Gastrocnemius medialis (tissue), 4 donors: ENCODE measurements at regions not wholly inside any gene's neighbourhood (a gene's known extent, or its start where the extent isn't known, plus 50 kb on each side); places are given as distances from the start of the nearest gene placed in this dataset.

Experiments used
- ATAC-seq, 2 donors: fragments of 150-250 bp; one replicate each; pipeline ENCODE4 v1.9.1; 2016
- DNase-seq, 2 donors: peaks; one replicate each; pipeline ENCODE4 v3.0.0-alpha.2; 2019
- H3K27ac ChIP-seq, 4 donors: fragments of 200-600 bp; sonication (generic); 1 replicate in 1 of 4; 2 replicates in 3 of 4; pipeline ENCODE4 v1.5.1; 2016 to 2018; ENCODE audit warnings: mild to moderate bottlenecking in 2 of 4, moderate library complexity in 1 of 4
- H3K27me3 ChIP-seq, 3 donors: fragments of 200-600 bp; sonication (generic) in 2 of 3; 1 replicate in 1 of 3; 2 replicates in 2 of 3; pipeline versions ENCODE4 v1.5.1 to v1.6.0; 2016 to 2019; ENCODE audit warnings: mild to moderate bottlenecking in 1 of 3, moderate library complexity in 1 of 3
- H3K36me3 ChIP-seq, 2 donors: fragments of 200-600 bp; sonication (generic) in 1 of 2; one replicate each; pipeline ENCODE4 v1.5.1; 2017 to 2018
- H3K4me1 ChIP-seq, 2 donors: fragments of 200-600 bp; sonication (generic) in 1 of 2; one replicate each; pipeline ENCODE4 v1.5.1; 2016 to 2017; ENCODE audit warnings: mild to moderate bottlenecking in 2 of 2
- H3K4me3 ChIP-seq, 4 donors: fragments of 200-600 bp; sonication (generic) in 3 of 4; 1 replicate in 1 of 4; 2 replicates in 3 of 4; pipeline ENCODE4 v1.5.1; 2016 to 2019; ENCODE audit warnings: mild to moderate bottlenecking in 2 of 4
- H3K9me3 ChIP-seq, 3 donors: fragments of 200-600 bp; sonication (generic) in 2 of 3; 1 replicate in 1 of 3; 2 replicates in 2 of 3; pipeline ENCODE4 v1.5.1; 2016 to 2019
- POLR2A ChIP-seq, 2 donors: fragments of 450-650 bp; IDR thresholded peaks; one replicate each; pipeline ENCODE4 v1.6.1; 2017; ENCODE audit warnings: antibody characterized with exemption in 2 of 2, mild to moderate bottlenecking in 2 of 2, moderate library complexity in 2 of 2
- in situ Hi-C, 4 donors: fragments of 200-750 bp; cut with MboI; loops; one replicate each; pipeline versions ENCODE4 v1.15.0 to v1.8.0; 2017; ENCODE audit warnings: low sequenced_read_pairs in 4 of 4
- intact Hi-C: fragments of 100-400 bp; cut with DNase I; formaldehyde crosslinking; loops from one replicate; pipeline ENCODE4 v1.15.1; 2023; ENCODE audit warnings: low total_unique reads
- TF ChIP-seq, protein P1 (sequence below), 5 experiments: fragments of 450-650 bp in 3 of 5; fragments of 200-600 bp in 2 of 5; sonication (generic) in 2 of 5; IDR thresholded peaks in 4 of 5; conservative IDR thresholded peaks in 1 of 5; 1 replicate in 4 of 5; 2 replicates in 1 of 5; pipeline ENCODE4 v1.5.1; 2016 to 2019; ENCODE audit warnings: antibody characterized with exemption in 5 of 5, mild to moderate bottlenecking in 3 of 5, moderate library complexity in 3 of 5

GRCh38 chr17:77437017-77437416, 296.2 kb downstream of the SEC14L1 start:
- intact Hi-C loops, result no loop called here
- in situ Hi-C loops, result loop anchor here in 2 of 4 donors (10.0 kb wide), 2 partner anchors 58 to 102 kb away; no protein-coding TSS in a partner anchor
- H3K27ac ChIP-seq, result peak overlapping the region in 2 of 4 donors; percentile 8 to 43
- DNase-seq (no peak), ATAC-seq (no peak)
- H3K9me3 ChIP-seq, result no peaks in the 10 kb centered on the region
- no peaks in the 10 kb centered on the region for H3K27me3 ChIP-seq
- no peak for TF ChIP-seq POLR2A (IDR thresholded peaks at IDR 0.05)
- no peaks in the 10 kb centered on the region for H3K36me3 ChIP-seq
- peaks cover 80 to 84% of the 10 kb centered on the region in 2 donors for H3K4me1 ChIP-seq
- no peak overlapping the region for H3K4me3 ChIP-seq

GRCh38 chr17:77437747-77438146, 297.0 kb downstream of the SEC14L1 start:
- DNase-seq, result no peak
- no peaks in the 10 kb centered on the region for H3K27me3 ChIP-seq
- no peak overlapping the region for H3K4me3 ChIP-seq
- intact Hi-C loops, result no loop called here
- no peaks in the 10 kb centered on the region for H3K36me3 ChIP-seq
- peaks cover 80 to 84% of the 10 kb centered on the region in 2 donors for H3K4me1 ChIP-seq
- H3K9me3 ChIP-seq, result no peaks in the 10 kb centered on the region
- peak overlapping the region in 2 of 4 donors; percentile 8 to 22 for H3K27ac ChIP-seq
- TF ChIP-seq, protein P1, sequence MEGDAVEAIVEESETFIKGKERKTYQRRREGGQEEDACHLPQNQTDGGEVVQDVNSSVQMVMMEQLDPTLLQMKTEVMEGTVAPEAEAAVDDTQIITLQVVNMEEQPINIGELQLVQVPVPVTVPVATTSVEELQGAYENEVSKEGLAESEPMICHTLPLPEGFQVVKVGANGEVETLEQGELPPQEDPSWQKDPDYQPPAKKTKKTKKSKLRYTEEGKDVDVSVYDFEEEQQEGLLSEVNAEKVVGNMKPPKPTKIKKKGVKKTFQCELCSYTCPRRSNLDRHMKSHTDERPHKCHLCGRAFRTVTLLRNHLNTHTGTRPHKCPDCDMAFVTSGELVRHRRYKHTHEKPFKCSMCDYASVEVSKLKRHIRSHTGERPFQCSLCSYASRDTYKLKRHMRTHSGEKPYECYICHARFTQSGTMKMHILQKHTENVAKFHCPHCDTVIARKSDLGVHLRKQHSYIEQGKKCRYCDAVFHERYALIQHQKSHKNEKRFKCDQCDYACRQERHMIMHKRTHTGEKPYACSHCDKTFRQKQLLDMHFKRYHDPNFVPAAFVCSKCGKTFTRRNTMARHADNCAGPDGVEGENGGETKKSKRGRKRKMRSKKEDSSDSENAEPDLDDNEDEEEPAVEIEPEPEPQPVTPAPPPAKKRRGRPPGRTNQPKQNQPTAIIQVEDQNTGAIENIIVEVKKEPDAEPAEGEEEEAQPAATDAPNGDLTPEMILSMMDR (IDR thresholded peaks at IDR 0.05 in 4 of 5, conservative IDR thresholded peaks at IDR 0.05 in 1 of 5), result no peak
- no peak for TF ChIP-seq POLR2A (IDR thresholded peaks at IDR 0.05)
- ATAC-seq, result no peak
- in situ Hi-C loops, result loop anchor here in 2 of 4 donors (10.0 kb wide), 2 partner anchors 57 to 103 kb away; no protein-coding TSS in a partner anchor

- no peaks in the 10 kb centered on the region for H3K27me3 ChIP-seq
- in situ Hi-C loops, result loop anchor here in 2 of 4 donors (10.0 kb wide), 2 partner anchors 56 to 104 kb away; no protein-coding TSS in a partner anchor
- H3K4me1 ChIP-seq, result peaks cover 74 to 76% of the 10 kb centered on the region in 2 donors
- peak overlapping the region in 2 of 4 donors; percentile 0 to 22 for H3K27ac ChIP-seq
- TF ChIP-seq, protein P1 (IDR thresholded peaks at IDR 0.05 in 4 of 5, conservative IDR thresholded peaks at IDR 0.05 in 1 of 5), result no peak
- no peak overlapping the region for H3K4me3 ChIP-seq
- H3K9me3 ChIP-seq, result no peaks in the 10 kb centered on the region
- no peak for ATAC-seq
- H3K36me3 ChIP-seq, result no peaks in the 10 kb centered on the region
- intact Hi-C loops, result no loop called here
- no peak for DNase-seq
Measured at GRCh38 chr17:77438241-77439188, 297.7 kb downstream of the SEC14L1 start.

- TF ChIP-seq POLR2A (IDR thresholded peaks at IDR 0.05), result no peak
- TF ChIP-seq, protein P1 (IDR thresholded peaks at IDR 0.05 in 4 of 5, conservative IDR thresholded peaks at IDR 0.05 in 1 of 5), result no peak
- Histone ChIP-seq H3K27me3 (no peaks in the 10 kb centered on the region), H3K36me3 (no peaks in the 10 kb centered on the region), H3K4me3 (no peak overlapping the region), H3K27ac (peak overlapping the region in 2 of 4 donors; percentile 16 to 33), H3K9me3 (no peaks in the 10 kb centered on the region), H3K4me1 (peaks cover 71 to 72% of the 10 kb centered on the region in 2 donors)
- intact Hi-C loops, result no loop called here
- DNase-seq, result no peak
- ATAC-seq, result no peak
- in situ Hi-C loops, result loop anchor here in 2 of 4 donors (10.0 kb wide), 2 partner anchors 55 to 105 kb away; no protein-coding TSS in a partner anchor
Measured at GRCh38 chr17:77439189-77440018, 298.6 kb downstream of the SEC14L1 start.
